ENCODE measurements at regions not wholly inside any gene's neighbourhood (a gene's known extent, or its start where the extent isn't known, plus 50 kb on each side); places are given as distances from the start of the nearest gene placed in this dataset.

GRCh38 chr18:45521136-45521535 lies 94.1 kb upstream of the SLC14A2 start (continued):
- TF ChIP-seq TSHZ1 (tag by site-specific recombination; IDR thresholded peaks at IDR 0.05; ENCODE audit: borderline replicate concordance) (no peak), ZNF549 (tag by site-specific recombination; IDR thresholded peaks at IDR 0.05) (no peak)

- CTCF ChIA-PET = no interaction called here
- Histone ChIP-seq H3K9me3 (ENCODE audit: control insufficient read depth, insufficient read depth, low read depth, low read length) (no peaks in the 10 kb centered on the region), H3K27ac (ENCODE audit: extremely low read depth, low read depth, low read length) (no peak overlapping the region), H3K4me1 (ENCODE audit: control insufficient read depth, insufficient read depth, low read length) (peaks cover 18% of the 10 kb centered on the region), H3K4me3 (ENCODE audit: low read depth, low read length) (no peak overlapping the region), H3K36me3 (ENCODE audit: control insufficient read depth in 2 of 2, insufficient read depth in 1 of 2, low read length in 2 of 2) (no peaks in the 10 kb centered on the region)
- TF ChIP-seq MZF1 (tag by site-specific recombination; IDR thresholded peaks at IDR 0.05; ENCODE audit: borderline replicate concordance) (no peak), ZNF311 (tag by site-specific recombination; IDR thresholded peaks at IDR 0.05; ENCODE audit: borderline replicate concordance) (no peak), ZNF621 (tag by site-specific recombination; IDR thresholded peaks at IDR 0.05) (no peak), KLF16 (tag by site-specific recombination; IDR thresholded peaks at IDR 0.05) (no peak), HOXD13 (CRISPR knock-in tag; IDR thresholded peaks at IDR 0.05; ENCODE audit: borderline replicate concordance) (no peak), ZNF140 (tag by site-specific recombination; IDR thresholded peaks at IDR 0.05) (no peak), SCRT2 (tag by site-specific recombination; IDR thresholded peaks at IDR 0.05) (no peak), ZBTB49 (tag by site-specific recombination; IDR thresholded peaks at IDR 0.05; ENCODE audit: low read depth) (no peak), ZNF585B (tag by site-specific recombination; IDR thresholded peaks at IDR 0.05) (no peak), ZEB2 (tag by site-specific recombination; IDR thresholded peaks at IDR 0.05) (no peak), PRDM1 (tag by site-specific recombination; IDR thresholded peaks at IDR 0.05) (no peak), ZNF792 (tag by site-specific recombination; IDR thresholded peaks at IDR 0.05) (no peak), ZNF776 (tag by site-specific recombination; IDR thresholded peaks at IDR 0.05; ENCODE audit: borderline replicate concordance) (no peak), IKZF3 (tag by site-specific recombination; IDR thresholded peaks at IDR 0.05) (no peak), KLF9 (tag by site-specific recombination; IDR thresholded peaks at IDR 0.05; ENCODE audit: low read depth) (no peak), INSM2 (tag by site-specific recombination; IDR thresholded peaks at IDR 0.05) (no peak)
- POLR2A ChIA-PET = no interaction called here
These were observed 93.5 kb upstream of the SLC14A2 start for GRCh38 chr18:45521777-45522176.

GRCh38 chr18:45522371-45522770 lies 92.9 kb upstream of the SLC14A2 start:
- POLR2A ChIA-PET = no interaction called here
- peaks cover 14% of the 10 kb centered on the region for H3K4me1 ChIP-seq (ENCODE audit: control insufficient read depth, insufficient read depth, low read length)
- no peak overlapping the region for H3K27ac ChIP-seq (ENCODE audit: extremely low read depth, low read depth, low read length)
- no peaks in the 10 kb centered on the region for H3K9me3 ChIP-seq (ENCODE audit: control insufficient read depth, insufficient read depth, low read depth, low read length)
- CTCF ChIA-PET = no interaction called here
- H3K4me3 ChIP-seq (ENCODE audit: low read depth, low read length) = no peak overlapping the region
- no peaks in the 10 kb centered on the region for H3K36me3 ChIP-seq (ENCODE audit: control insufficient read depth in 2 of 2, insufficient read depth in 1 of 2, low read length in 2 of 2)
- no peak for TF ChIP-seq ZNF350 (tag by site-specific recombination; IDR thresholded peaks at IDR 0.05)
- TF ChIP-seq ZNF623 (tag by site-specific recombination; IDR thresholded peaks at IDR 0.05) = no peak
- TF ChIP-seq MYNN (tag by site-specific recombination; IDR thresholded peaks at IDR 0.05; ENCODE audit: borderline replicate concordance) = no peak
- no peak for TF ChIP-seq ZNF280C (tag by site-specific recombination; IDR thresholded peaks at IDR 0.05)
- TF ChIP-seq ZNF768 (tag by site-specific recombination; IDR thresholded peaks at IDR 0.05) = no peak

Measured in HEK293 (cell line).